Activated T-helper 2 cell treated with anti-CD3 and anti-CD28 coated beads, Interferon-gamma antibody, Interleukin-2, Interleukin-4, amounts not matched to agents 10 μg/mL and 5 μg/mL and 100 μg/mL, durations not matched to agents 14 hours and 24 hours and 36 hours (primary cell): ENCODE measurements at regions not wholly inside any gene's neighbourhood (a gene's known extent, or its start where the extent isn't known, plus 50 kb on each side); places are given as distances from the start of the nearest gene placed in this dataset.

Source experiments
- DNase-seq: peaks from one replicate; pipeline ENCODE4 v3.0.0; 2021; ENCODE audit warnings: low spot score
- H3K27ac Mint-ChIP-seq: one replicate; pipeline ENCODE4 v1.8.0; 2021; ENCODE audit warnings: mixed read lengths
- H3K27me3 Mint-ChIP-seq: one replicate; pipeline ENCODE4 v1.8.0; 2021; ENCODE audit warnings: low read depth, mixed read lengths
- H3K36me3 Mint-ChIP-seq: one replicate; pipeline ENCODE4 v1.8.0; 2021; ENCODE audit warnings: low read depth, mixed read lengths
- H3K4me1 Mint-ChIP-seq: one replicate; pipeline ENCODE4 v1.8.0; 2021; ENCODE audit warnings: low read depth, mixed read lengths
- H3K4me3 Mint-ChIP-seq: one replicate; pipeline ENCODE4 v1.8.0; 2021; ENCODE audit warnings: low read depth, mild to moderate bottlenecking, moderate library complexity, mixed read lengths
- H3K9me3 Mint-ChIP-seq: one replicate; pipeline ENCODE4 v1.8.0; 2021; ENCODE audit warnings: mixed read lengths
- intact Hi-C: fragments of 100-400 bp; cut with micrococcal nuclease; formaldehyde crosslinking; loops from one replicate; pipeline ENCODE4 v1.15.1; 2023

- no peak for DNase-seq
- H3K36me3 Mint-ChIP-seq = no peaks in the 10 kb centered on the region
- no peak overlapping the region for H3K4me3 Mint-ChIP-seq
- peaks cover 18% of the 10 kb centered on the region for H3K4me1 Mint-ChIP-seq
- intact Hi-C loops = no loop called here
- no peaks in the 10 kb centered on the region for H3K9me3 Mint-ChIP-seq
- H3K27ac Mint-ChIP-seq = no peak overlapping the region
- no peaks in the 10 kb centered on the region for H3K27me3 Mint-ChIP-seq
These were observed 64.8 kb upstream of the NUP160 start for GRCh38 chr11:47912843-47913437.

GRCh38 chr11:47911149-47911548 is 63.0 kb upstream of the NUP160 start:
- no peaks in the 10 kb centered on the region for H3K27me3 Mint-ChIP-seq

GRCh38 chr11:47908198-47908597 is 60.0 kb upstream of the NUP160 start:
- H3K27ac Mint-ChIP-seq = no peak overlapping the region
- H3K9me3 Mint-ChIP-seq = no peaks in the 10 kb centered on the region
- H3K27me3 Mint-ChIP-seq = no peaks in the 10 kb centered on the region
- intact Hi-C loops = no loop called here
- H3K36me3 Mint-ChIP-seq = no peaks in the 10 kb centered on the region
- H3K4me3 Mint-ChIP-seq = no peak overlapping the region
- no peak for DNase-seq
- peaks cover 4% of the 10 kb centered on the region for H3K4me1 Mint-ChIP-seq

More at GRCh38 chr11:47911149-47911548, 63.0 kb upstream of the NUP160 start:
- no peak overlapping the region for H3K4me3 Mint-ChIP-seq
- H3K9me3 Mint-ChIP-seq = no peaks in the 10 kb centered on the region
- intact Hi-C loops = no loop called here
- DNase-seq = no peak
- no peak overlapping the region for H3K27ac Mint-ChIP-seq
- H3K36me3 Mint-ChIP-seq = no peaks in the 10 kb centered on the region
- H3K4me1 Mint-ChIP-seq = peaks cover 13% of the 10 kb centered on the region

- no peaks in the 10 kb centered on the region for H3K36me3 Mint-ChIP-seq
- H3K27ac Mint-ChIP-seq = no peak overlapping the region
- intact Hi-C loops = no loop called here
- H3K27me3 Mint-ChIP-seq = no peaks in the 10 kb centered on the region
- DNase-seq = no peak
- H3K4me3 Mint-ChIP-seq = no peak overlapping the region
- no peaks in the 10 kb centered on the region for H3K9me3 Mint-ChIP-seq
- H3K4me1 Mint-ChIP-seq = peaks cover 4% of the 10 kb centered on the region
These were observed 59.3 kb upstream of the NUP160 start for GRCh38 chr11:47907499-47907898.

- Mint-ChIP-seq H3K36me3 (no peaks in the 10 kb centered on the region), H3K4me1 (peaks cover 4% of the 10 kb centered on the region), H3K4me3 (no peak overlapping the region), H3K27me3 (no peaks in the 10 kb centered on the region), H3K27ac (no peak overlapping the region), H3K9me3 (no peaks in the 10 kb centered on the region)
- intact Hi-C loops = no loop called here
- DNase-seq = no peak
These were observed 57.9 kb upstream of the NUP160 start for GRCh38 chr11:47906066-47906465.

GRCh38 chr11:47905358-47906059 is 57.4 kb upstream of the NUP160 start:
- Mint-ChIP-seq H3K9me3 (no peaks in the 10 kb centered on the region), H3K36me3 (no peaks in the 10 kb centered on the region), H3K4me1 (peaks cover 4% of the 10 kb centered on the region), H3K27ac (no peak overlapping the region), H3K4me3 (no peak overlapping the region), H3K27me3 (no peaks in the 10 kb centered on the region)
- intact Hi-C loops = no loop called here
- DNase-seq = no peak

- Mint-ChIP-seq H3K4me1 (peaks cover 6% of the 10 kb centered on the region), H3K9me3 (no peaks in the 10 kb centered on the region), H3K27ac (no peak overlapping the region), H3K4me3 (no peak overlapping the region), H3K36me3 (no peaks in the 10 kb centered on the region), H3K27me3 (no peaks in the 10 kb centered on the region)
- no peak for DNase-seq
- intact Hi-C loops = no loop called here
These were observed 56.7 kb upstream of the NUP160 start for GRCh38 chr11:47904808-47905207.

- no peak overlapping the region for H3K4me3 Mint-ChIP-seq
These were observed 55.9 kb upstream of the NUP160 start for GRCh38 chr11:47904048-47904447.

GRCh38 chr11:47899801-47900200 is 51.7 kb upstream of the NUP160 start:
- intact Hi-C loops = no loop called here
- H3K27ac Mint-ChIP-seq = no peak overlapping the region
- H3K36me3 Mint-ChIP-seq = no peaks in the 10 kb centered on the region
- peaks cover 4% of the 10 kb centered on the region for H3K4me1 Mint-ChIP-seq
- H3K9me3 Mint-ChIP-seq = no peaks in the 10 kb centered on the region
- H3K4me3 Mint-ChIP-seq = no peak overlapping the region
- DNase-seq = no peak
- H3K27me3 Mint-ChIP-seq = peaks cover 6% of the 10 kb centered on the region

More at GRCh38 chr11:47904048-47904447, 55.9 kb upstream of the NUP160 start:
- H3K27me3 Mint-ChIP-seq = no peaks in the 10 kb centered on the region
- H3K27ac Mint-ChIP-seq = no peak overlapping the region
- DNase-seq = no peak
- no peaks in the 10 kb centered on the region for H3K36me3 Mint-ChIP-seq
- peaks cover 8% of the 10 kb centered on the region for H3K4me1 Mint-ChIP-seq
- H3K9me3 Mint-ChIP-seq = no peaks in the 10 kb centered on the region
- intact Hi-C loops = no loop called here
